T-helper 17 cell (primary cell): ENCODE measurements at regions not wholly inside any gene's neighbourhood (a gene's known extent, or its start where the extent isn't known, plus 50 kb on each side); places are given as distances from the start of the nearest gene placed in this dataset.

ENCODE experiments used
- ATAC-seq: fragments of 150-1000 bp; cut with Tn5 transposase; 2 replicates; pipeline ENCODE4 v1.10.0; 2021; ENCODE audit warnings: mild to moderate bottlenecking, moderate library complexity
- DNase-seq, 3 donors: peaks; one replicate each; pipeline versions ENCODE4 v3.0.0 to v3.0.0-alpha.2; 2020 to 2021
- H3K9me3 ChIP-seq: one replicate; pipeline ENCODE4 v1.7.0; 2013; ENCODE audit warnings: low read length, mild to moderate bottlenecking; ENCODE audit not compliant: control insufficient read depth, poor library complexity, severe bottlenecking
- H3K27ac Mint-ChIP-seq: one replicate; pipeline ENCODE4 v1.8.0; 2022; ENCODE audit warnings: mild to moderate bottlenecking, moderate library complexity, mixed read lengths
- H3K27me3 Mint-ChIP-seq: one replicate; pipeline ENCODE4 v1.8.0; 2022; ENCODE audit warnings: mixed read lengths
- H3K36me3 Mint-ChIP-seq: one replicate; pipeline ENCODE4 v1.8.0; 2022; ENCODE audit warnings: low read depth, mixed read lengths
- H3K4me1 Mint-ChIP-seq: one replicate; pipeline ENCODE4 v1.8.0; 2022; ENCODE audit warnings: mild to moderate bottlenecking, mixed read lengths
- H3K4me3 Mint-ChIP-seq: one replicate; pipeline ENCODE4 v1.8.0; 2022; ENCODE audit warnings: mild to moderate bottlenecking, moderate library complexity, mixed read lengths

DNA sequence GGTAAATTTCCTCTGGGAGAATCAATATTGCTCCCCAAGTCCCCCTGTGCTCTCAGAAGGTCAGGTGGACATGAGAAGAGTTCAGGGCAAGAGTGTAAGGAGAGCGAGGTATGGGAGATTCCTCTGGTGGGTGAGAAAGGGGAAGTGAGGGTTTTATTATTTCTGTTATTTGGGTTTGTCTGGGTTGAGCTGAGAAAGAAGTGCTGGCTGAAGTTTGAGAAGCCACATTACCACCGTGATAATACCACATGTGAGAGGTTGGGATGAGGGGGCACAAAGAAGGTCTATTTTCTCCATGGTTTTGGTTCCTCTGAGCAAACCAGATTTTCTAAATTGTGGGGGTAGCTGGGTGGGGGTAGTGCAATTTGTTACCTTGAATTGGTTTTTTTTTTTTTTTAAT is 350.4 kb downstream of the OSTF1 start:
- H3K27ac Mint-ChIP-seq = no peak overlapping the region

DNA sequence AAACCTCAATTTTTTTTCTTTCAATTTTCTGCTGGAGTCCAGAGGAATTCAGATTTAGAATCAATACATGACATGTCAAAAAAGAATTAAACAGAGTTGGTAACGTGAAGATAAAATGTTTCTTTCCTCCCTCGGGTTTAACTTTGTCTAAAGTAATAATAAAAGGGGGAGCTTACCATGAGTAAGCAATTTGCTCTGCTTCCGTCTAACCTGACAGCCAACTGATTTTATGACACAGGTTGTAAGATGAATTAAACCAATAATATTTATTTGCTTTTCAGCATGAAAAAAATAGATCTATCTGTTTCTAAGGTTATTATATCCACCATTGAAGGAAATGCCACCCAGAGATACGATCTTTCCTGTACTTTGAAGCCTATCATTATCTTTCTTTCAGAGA is 352.6 kb downstream of the OSTF1 start:
- no peak overlapping the region for H3K27ac Mint-ChIP-seq
- DNase-seq (no peak), ATAC-seq (no peak)
- no peaks in the 10 kb centered on the region for H3K9me3 ChIP-seq
- no peaks in the 10 kb centered on the region for H3K4me1 Mint-ChIP-seq
- peaks cover 18% of the 10 kb centered on the region for H3K27me3 Mint-ChIP-seq
- H3K36me3 Mint-ChIP-seq = no peaks in the 10 kb centered on the region
- H3K4me3 Mint-ChIP-seq = no peak overlapping the region

More for the DNA sequence above, 350.4 kb downstream of the OSTF1 start:
- no peaks in the 10 kb centered on the region for H3K9me3 ChIP-seq
- H3K4me1 Mint-ChIP-seq = no peaks in the 10 kb centered on the region
- no peak for DNase-seq
- peaks cover 36% of the 10 kb centered on the region for H3K27me3 Mint-ChIP-seq
- no peak overlapping the region for H3K4me3 Mint-ChIP-seq
- no peak for ATAC-seq
- H3K36me3 Mint-ChIP-seq = no peaks in the 10 kb centered on the region

DNA sequence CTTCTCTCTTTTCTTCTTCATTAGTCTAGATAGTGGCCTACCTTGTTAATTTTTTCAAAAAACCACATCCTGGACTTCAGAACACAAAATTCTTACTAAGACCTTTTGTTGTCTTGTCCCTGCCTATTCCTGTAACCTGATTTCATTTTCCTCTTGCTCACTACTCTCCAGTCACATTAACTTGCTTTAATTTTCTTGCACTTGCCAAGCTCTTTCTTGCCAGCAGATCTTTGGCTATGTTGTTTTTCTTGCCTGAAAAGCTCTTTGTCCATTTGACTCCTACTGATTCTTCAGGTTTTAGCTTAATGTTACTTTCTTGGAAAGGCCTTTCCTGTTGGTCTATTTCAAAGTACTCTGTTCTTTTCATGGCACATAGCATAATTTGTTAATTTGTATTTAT is 356.8 kb downstream of the OSTF1 start:
- Mint-ChIP-seq H3K4me1 (no peaks in the 10 kb centered on the region), H3K36me3 (no peaks in the 10 kb centered on the region), H3K27ac (no peak overlapping the region), H3K27me3 (peaks cover 8% of the 10 kb centered on the region), H3K4me3 (no peak overlapping the region)
- H3K9me3 ChIP-seq = no peaks in the 10 kb centered on the region
- ATAC-seq = no peak
- no peak for DNase-seq

DNA sequence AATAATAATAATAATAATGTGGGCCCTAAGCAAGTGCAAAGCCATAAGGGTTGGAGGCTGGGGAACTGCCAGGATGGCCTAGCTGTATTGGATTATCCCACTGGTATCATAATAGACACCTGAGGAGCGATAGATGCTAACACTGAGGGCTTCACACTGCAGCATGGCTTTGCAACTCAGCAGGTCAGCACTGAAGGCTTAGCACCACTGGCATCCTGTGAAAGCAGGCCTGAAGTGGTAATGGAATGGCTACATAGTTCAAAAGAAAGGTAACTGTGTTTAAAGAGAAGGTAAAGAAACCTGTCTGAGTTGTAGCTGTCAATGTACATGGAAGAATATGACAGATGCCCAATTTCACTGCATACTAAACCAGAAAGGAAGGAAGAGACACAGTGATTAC is 359.0 kb downstream of the OSTF1 start:
- H3K4me3 Mint-ChIP-seq = no peak overlapping the region
- no peak overlapping the region for H3K27ac Mint-ChIP-seq
- peaks cover 16% of the 10 kb centered on the region for H3K27me3 Mint-ChIP-seq
- ATAC-seq (no peak), DNase-seq (no peak)
- peaks cover 2% of the 10 kb centered on the region for H3K36me3 Mint-ChIP-seq
- H3K4me1 Mint-ChIP-seq = no peaks in the 10 kb centered on the region
- H3K9me3 ChIP-seq = no peaks in the 10 kb centered on the region

DNA sequence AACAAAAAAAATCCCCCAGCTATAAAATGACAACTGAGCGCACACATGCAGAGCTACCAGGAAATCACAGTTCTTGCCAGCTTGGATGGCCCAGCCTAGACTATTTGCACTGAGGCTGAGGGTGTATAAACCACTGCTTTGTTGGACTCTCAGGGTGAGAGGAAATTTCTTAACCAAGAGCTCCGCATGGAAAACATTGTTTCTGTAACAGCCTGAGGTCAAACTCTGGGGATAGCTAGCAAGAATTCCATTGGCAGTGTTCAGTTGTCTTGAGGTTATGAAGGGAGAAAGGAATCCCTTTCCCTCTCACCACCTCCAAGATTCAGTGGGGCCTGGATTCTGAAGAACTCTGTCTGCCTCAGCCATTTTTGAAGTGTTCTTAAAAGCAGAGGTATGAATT is 360.0 kb downstream of the OSTF1 start:
- DNase-seq = no peak
- H3K4me1 Mint-ChIP-seq = no peaks in the 10 kb centered on the region

DNA sequence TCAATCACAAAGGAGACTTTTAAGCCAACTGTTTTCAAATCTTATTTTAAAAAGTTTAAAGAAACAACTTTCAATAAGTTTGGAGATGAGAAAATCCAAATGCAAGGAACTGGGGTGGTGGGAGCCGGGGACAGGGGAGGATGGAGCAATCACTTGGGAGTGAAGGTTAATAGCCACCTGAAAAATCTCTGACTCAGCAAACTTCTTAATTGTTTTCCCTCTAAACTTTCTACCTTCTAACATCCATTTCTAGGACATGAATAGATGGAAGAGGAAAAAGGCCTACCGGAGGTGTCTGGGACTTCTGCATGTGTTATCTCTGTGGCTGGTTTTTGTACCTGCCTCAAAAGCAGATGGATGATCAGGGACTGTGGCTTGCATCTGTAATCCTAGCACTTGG is 360.6 kb downstream of the OSTF1 start:
- DNase-seq = no peak
- no peak overlapping the region for H3K27ac Mint-ChIP-seq
- peaks cover 20% of the 10 kb centered on the region for H3K27me3 Mint-ChIP-seq
- H3K36me3 Mint-ChIP-seq = peaks cover 2% of the 10 kb centered on the region
- ATAC-seq = no peak
- no peaks in the 10 kb centered on the region for H3K9me3 ChIP-seq
- H3K4me1 Mint-ChIP-seq = no peaks in the 10 kb centered on the region
- H3K4me3 Mint-ChIP-seq = no peak overlapping the region

More for the DNA sequence above, 360.0 kb downstream of the OSTF1 start:
- no peaks in the 10 kb centered on the region for H3K9me3 ChIP-seq
- Mint-ChIP-seq H3K27me3 (peaks cover 20% of the 10 kb centered on the region), H3K36me3 (peaks cover 2% of the 10 kb centered on the region), H3K27ac (no peak overlapping the region), H3K4me3 (no peak overlapping the region)
- ATAC-seq = no peak

DNA sequence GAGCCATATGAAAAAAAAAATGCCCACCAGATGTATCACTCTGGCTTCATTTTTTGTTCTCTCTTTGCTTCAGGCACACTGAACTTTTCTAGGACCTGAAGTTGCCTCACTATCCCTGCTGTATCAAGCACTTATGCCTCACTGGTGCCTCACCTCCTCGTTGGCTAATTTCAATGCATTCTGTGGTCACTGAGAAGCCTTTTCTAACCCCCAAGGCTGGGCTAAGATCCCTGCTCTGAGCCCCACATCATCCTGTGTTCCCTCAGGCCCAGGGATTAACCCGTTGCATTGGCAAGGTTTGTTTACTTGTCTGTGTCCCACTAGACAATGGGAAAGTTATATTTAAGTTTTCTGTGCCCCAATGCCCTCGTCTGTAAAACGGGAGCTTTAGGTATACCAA is 362.7 kb downstream of the OSTF1 start:
- ATAC-seq = no peak
- DNase-seq = no peak
- Mint-ChIP-seq H3K27ac (no peak overlapping the region), H3K36me3 (peaks cover 2% of the 10 kb centered on the region), H3K27me3 (peaks cover 20% of the 10 kb centered on the region), H3K4me1 (no peaks in the 10 kb centered on the region), H3K4me3 (no peak overlapping the region)
- H3K9me3 ChIP-seq = no peaks in the 10 kb centered on the region

DNA sequence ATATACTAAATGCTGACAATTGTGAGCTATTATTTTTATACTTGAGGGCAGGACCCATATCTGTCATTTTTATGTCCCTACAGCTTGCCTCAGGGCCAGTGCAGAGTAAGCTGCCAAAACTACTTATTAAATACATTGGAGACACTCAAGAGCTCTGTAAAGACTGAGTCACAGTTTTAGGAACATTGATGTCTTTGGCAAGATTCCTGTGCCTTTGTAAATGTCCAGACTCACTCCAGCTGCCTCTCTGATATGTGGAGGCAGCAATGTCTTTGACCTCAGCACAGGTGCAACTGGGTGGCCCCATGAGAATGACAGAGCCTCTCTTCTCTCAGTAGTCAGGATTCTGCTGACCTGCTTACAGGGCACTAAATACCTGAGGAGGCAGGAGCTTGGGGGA is 363.2 kb downstream of the OSTF1 start:
- DNase-seq (no peak), ATAC-seq (no peak)
- no peak overlapping the region for H3K4me3 Mint-ChIP-seq

DNA sequence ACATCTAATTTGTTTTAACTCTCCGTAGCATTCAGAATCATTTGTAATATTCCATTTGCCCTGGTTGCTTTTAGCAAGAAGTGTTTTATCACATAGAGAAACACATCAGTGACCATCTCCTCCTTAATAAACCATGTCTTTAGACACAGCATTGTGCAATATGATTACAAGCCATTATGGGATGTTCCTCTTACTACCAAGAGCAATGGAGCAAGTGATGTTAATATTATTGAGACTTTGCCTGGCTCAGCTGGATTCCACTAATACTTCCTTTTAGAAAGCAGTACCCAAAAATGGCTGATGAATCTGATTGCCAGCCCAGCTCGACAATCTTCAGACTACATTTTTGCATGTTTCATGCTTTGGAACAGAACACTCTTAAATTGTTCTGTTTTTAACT is 364.2 kb downstream of the OSTF1 start:
- H3K4me1 Mint-ChIP-seq = no peaks in the 10 kb centered on the region
- H3K9me3 ChIP-seq = no peaks in the 10 kb centered on the region
- no peak for DNase-seq
- H3K27ac Mint-ChIP-seq = no peak overlapping the region
- peaks cover 20% of the 10 kb centered on the region for H3K27me3 Mint-ChIP-seq
- no peak overlapping the region for H3K4me3 Mint-ChIP-seq
- H3K36me3 Mint-ChIP-seq = peaks cover 2% of the 10 kb centered on the region
- no peak for ATAC-seq

More for the DNA sequence above, 363.2 kb downstream of the OSTF1 start:
- H3K27me3 Mint-ChIP-seq = peaks cover 20% of the 10 kb centered on the region
- no peak overlapping the region for H3K27ac Mint-ChIP-seq
- H3K4me1 Mint-ChIP-seq = no peaks in the 10 kb centered on the region
- H3K9me3 ChIP-seq = no peaks in the 10 kb centered on the region
- H3K36me3 Mint-ChIP-seq = peaks cover 2% of the 10 kb centered on the region

DNA sequence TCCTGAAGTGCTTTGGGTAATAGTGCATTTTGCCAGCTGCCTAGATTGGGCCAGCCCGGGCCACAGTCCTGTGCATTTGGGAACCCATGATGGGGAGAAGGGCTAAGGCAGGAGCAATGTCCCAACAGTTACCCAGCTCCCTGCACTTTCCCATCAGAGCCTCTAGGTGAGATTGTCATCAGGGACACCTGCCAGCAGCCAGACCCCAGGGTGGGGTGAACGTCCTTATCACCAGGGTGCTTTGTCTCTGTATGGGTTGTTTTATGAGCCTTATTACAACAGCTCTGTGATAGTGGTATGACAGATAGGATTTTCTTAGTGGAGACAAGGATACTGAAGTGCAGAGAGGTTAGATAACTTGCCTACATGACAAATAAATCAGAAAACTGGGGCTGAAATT is 365.7 kb downstream of the OSTF1 start:
- H3K4me1 Mint-ChIP-seq = no peaks in the 10 kb centered on the region
- H3K27ac Mint-ChIP-seq = no peak overlapping the region
- DNase-seq = no peak
- ATAC-seq = no peak
- H3K36me3 Mint-ChIP-seq = peaks cover 2% of the 10 kb centered on the region
- peaks cover 20% of the 10 kb centered on the region for H3K27me3 Mint-ChIP-seq
- H3K4me3 Mint-ChIP-seq = no peak overlapping the region
- no peaks in the 10 kb centered on the region for H3K9me3 ChIP-seq

DNA sequence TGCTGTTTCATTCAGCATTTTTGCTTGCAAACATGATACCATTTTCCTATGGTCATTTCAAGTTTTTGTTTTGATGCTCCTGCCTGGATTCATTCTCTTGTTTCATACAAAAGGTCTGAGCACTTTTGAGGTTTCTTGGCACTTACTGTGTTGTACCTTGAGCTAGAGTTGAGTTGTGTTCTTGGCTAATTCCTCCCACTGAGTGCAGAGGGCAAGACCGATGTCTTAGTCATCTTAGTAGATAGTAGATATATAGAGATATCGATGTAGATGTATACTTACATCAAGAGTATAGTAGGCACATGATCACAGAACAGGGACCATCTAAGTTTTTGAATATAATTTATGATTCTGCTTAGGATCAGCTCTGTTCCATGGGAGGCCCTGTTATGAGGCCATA is 366.6 kb downstream of the OSTF1 start:
- Mint-ChIP-seq H3K36me3 (peaks cover 2% of the 10 kb centered on the region), H3K27ac (no peak overlapping the region)

DNA sequence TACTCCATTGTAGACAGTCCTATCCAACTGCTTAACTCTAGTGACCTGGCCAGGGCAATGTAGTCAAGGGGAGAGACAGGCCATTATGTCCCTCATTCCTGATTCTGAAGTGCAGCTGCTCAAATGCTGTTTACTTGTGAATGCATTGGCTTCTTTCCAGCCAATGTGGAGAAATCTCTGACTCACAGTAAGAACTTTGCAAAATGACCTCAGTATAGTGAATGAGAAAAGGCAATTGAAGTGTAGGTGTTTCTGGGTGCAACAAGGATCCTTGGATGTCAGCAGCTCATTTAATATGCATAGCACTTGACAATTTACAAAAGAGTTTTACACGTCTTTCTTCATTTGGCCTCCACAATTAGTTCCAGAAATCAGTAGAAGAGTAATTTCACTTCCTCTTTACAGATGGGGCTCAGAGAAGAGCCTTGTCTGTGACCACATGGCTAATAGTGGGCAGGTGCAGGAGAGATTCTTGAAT is 367.2 kb downstream of the OSTF1 start:
- Mint-ChIP-seq H3K27ac (no peak overlapping the region), H3K27me3 (peaks cover 16% of the 10 kb centered on the region), H3K4me1 (no peaks in the 10 kb centered on the region), H3K36me3 (no peaks in the 10 kb centered on the region), H3K4me3 (no peak overlapping the region)
- ATAC-seq = no peak
- DNase-seq = no peak
- H3K9me3 ChIP-seq = no peaks in the 10 kb centered on the region

More for the DNA sequence above, 366.6 kb downstream of the OSTF1 start:
- Mint-ChIP-seq H3K27me3 (peaks cover 20% of the 10 kb centered on the region), H3K4me1 (no peaks in the 10 kb centered on the region), H3K4me3 (no peak overlapping the region)
- ATAC-seq (no peak), DNase-seq (no peak)
- no peaks in the 10 kb centered on the region for H3K9me3 ChIP-seq

DNA sequence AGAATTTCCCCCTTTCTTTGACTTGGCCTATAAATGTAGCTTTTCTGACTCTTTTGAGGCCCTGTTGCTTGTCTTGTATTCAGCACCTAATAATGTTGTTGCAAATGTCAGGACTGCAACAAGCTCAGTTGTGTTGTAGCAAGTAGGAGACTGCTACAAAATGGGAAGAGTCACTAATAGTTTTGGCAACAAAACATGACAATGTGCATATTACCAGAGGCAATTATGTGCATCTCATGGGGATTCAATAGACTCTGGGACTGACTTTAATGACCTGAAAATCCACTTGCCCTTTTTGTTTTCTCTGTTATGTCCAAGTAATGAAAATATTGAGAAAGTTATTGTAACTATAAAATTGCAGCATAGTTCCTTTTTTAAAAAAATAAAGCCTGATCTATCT is 368.4 kb downstream of the OSTF1 start:
- Mint-ChIP-seq H3K27me3 (peaks cover 6% of the 10 kb centered on the region), H3K4me1 (no peaks in the 10 kb centered on the region)

DNA sequence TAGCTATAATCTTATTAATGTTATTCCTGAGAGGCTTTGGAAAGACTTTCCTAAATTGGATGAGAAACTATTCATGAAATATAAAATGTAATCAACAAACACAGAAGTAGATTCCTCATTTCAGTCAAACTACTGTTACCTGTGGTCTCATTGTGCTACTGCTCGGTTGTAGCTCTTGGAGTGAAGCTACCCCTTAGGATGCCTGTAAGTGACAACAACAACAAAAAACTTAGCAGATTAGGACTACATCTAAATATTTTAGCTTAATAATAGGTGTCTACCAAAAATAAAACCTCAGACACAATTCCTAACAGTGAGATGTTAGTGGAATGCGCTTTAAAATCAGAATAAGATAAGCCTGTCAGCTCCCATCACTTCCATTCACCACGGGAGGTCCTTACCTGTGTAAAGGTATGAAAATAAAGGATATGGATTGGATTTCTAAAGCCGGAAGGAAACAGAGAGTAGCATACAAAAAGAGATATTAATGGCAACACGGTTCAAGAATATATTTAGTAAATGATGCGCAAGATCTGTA is 369.2 kb downstream of the OSTF1 start:
- no peak for ATAC-seq
- H3K27me3 Mint-ChIP-seq = peaks cover 2% of the 10 kb centered on the region
- H3K27ac Mint-ChIP-seq = no peak overlapping the region
- H3K4me3 Mint-ChIP-seq = no peak overlapping the region
- H3K36me3 Mint-ChIP-seq = no peaks in the 10 kb centered on the region
- DNase-seq = no peak
- H3K9me3 ChIP-seq = no peaks in the 10 kb centered on the region
- no peaks in the 10 kb centered on the region for H3K4me1 Mint-ChIP-seq

More for the DNA sequence above, 368.4 kb downstream of the OSTF1 start:
- H3K9me3 ChIP-seq = no peaks in the 10 kb centered on the region
- no peak overlapping the region for H3K4me3 Mint-ChIP-seq
- no peaks in the 10 kb centered on the region for H3K36me3 Mint-ChIP-seq
- H3K27ac Mint-ChIP-seq = no peak overlapping the region
- ATAC-seq (no peak), DNase-seq (no peak)
